K562 (cell line): ENCODE measurements at regions not wholly inside any gene's neighbourhood (a gene's known extent, or its start where the extent isn't known, plus 50 kb on each side); places are given as distances from the start of the nearest gene placed in this dataset.

Experiments
- CC2D1A ChIP-seq: fragments of 450-650 bp; IDR thresholded peaks from 2 replicates; pipeline ENCODE4 v1.6.1; 2017; ENCODE audit warnings: mild to moderate bottlenecking
- CHCHD3 ChIP-seq: fragments of 250-450 bp; sonication (Bioruptor Pico); IDR thresholded peaks from 2 replicates; pipeline ENCODE4 v2.1.2; 2022; ENCODE audit warnings: mild to moderate bottlenecking
- CREM ChIP-seq: IDR thresholded peaks from 2 replicates; pipeline ENCODE4 v1.6.1; 2014; ENCODE audit warnings: antibody characterized with exemption, low read depth
- CSDE1 ChIP-seq, 2 experiments: fragments of 450-650 bp; IDR thresholded peaks; 2 replicates each; pipeline ENCODE4 v1.6.1; 2016; ENCODE audit warnings: mild to moderate bottlenecking in 1 of 2
- CTBP1 ChIP-seq: fragments of 450-650 bp; IDR thresholded peaks from 2 replicates; pipeline ENCODE4 v1.6.1; 2016; ENCODE audit warnings: borderline replicate concordance
- CXXC5 ChIP-seq: fragments of 250-450 bp; sonication (Bioruptor Pico); IDR thresholded peaks from 2 replicates; pipeline ENCODE4 v1.8.0; 2022; ENCODE audit warnings: inconsistent platforms, mild to moderate bottlenecking, moderate library complexity
- ELF1 ChIP-seq: fragments of 200-800 bp; sonication (Bioruptor generic); IDR thresholded peaks from 2 replicates; pipeline ENCODE4 v1.6.1; 2016; ENCODE audit warnings: missing genetic modification characterization, missing compliant biosample characterization
- EZH2 ChIP-seq: IDR thresholded peaks from 2 replicates; pipeline ENCODE4 v1.6.1; 2012; ENCODE audit warnings: low read depth, mild to moderate bottlenecking, inconsistent platforms, low read length, borderline replicate concordance
- HMBOX1 ChIP-seq: sonication (generic); IDR thresholded peaks from 2 replicates; pipeline ENCODE4 v1.6.1; 2016
- KLF16 ChIP-seq: IDR thresholded peaks from 2 replicates; pipeline ENCODE4 v1.6.1; 2016; ENCODE audit warnings: antibody characterized with exemption
- MCM5 ChIP-seq: fragments of 450-650 bp; IDR thresholded peaks from 2 replicates; pipeline ENCODE4 v1.6.1; 2016; ENCODE audit warnings: low read depth
- NR0B1 ChIP-seq: fragments of 450-650 bp; IDR thresholded peaks from one replicate; pipeline ENCODE4 v1.6.1; 2018; ENCODE audit warnings: mild to moderate bottlenecking, moderate library complexity; ENCODE audit not compliant: partially characterized antibody
- NR2C1 ChIP-seq, 2 experiments: fragments of 450-650 bp; IDR thresholded peaks; 2 replicates each; pipeline ENCODE4 v1.6.1; 2017; ENCODE audit warnings: mild to moderate bottlenecking in 2 of 2, antibody characterized with exemption in 1 of 2, inconsistent platforms in 1 of 2, missing compliant biosample characterization in 1 of 2, missing genetic modification characterization in 1 of 2
- RBM22 ChIP-seq: fragments of 200-400 bp; formaldehyde crosslinking; IDR thresholded peaks from 2 replicates; pipeline ENCODE4 v1.6.1; 2018; ENCODE audit warnings: low read length, low read depth; ENCODE audit not compliant: poor library complexity, severe bottlenecking
- RCOR1 ChIP-seq, 2 experiments: IDR thresholded peaks; 2 replicates each; pipeline ENCODE4 v1.6.1; 2012; ENCODE audit warnings: low read depth in 2 of 2, low read length in 2 of 2, borderline replicate concordance in 1 of 2, improper control_type of control experiment in 1 of 2
- TAF9B ChIP-seq: fragments of 450-650 bp; IDR thresholded peaks from 2 replicates; pipeline ENCODE4 v1.6.1; 2018; ENCODE audit warnings: mild to moderate bottlenecking; ENCODE audit not compliant: partially characterized antibody
- ZNF146 ChIP-seq: IDR thresholded peaks from one replicate; pipeline ENCODE4 v1.6.1; 2018; ENCODE audit warnings: missing compliant biosample characterization; ENCODE audit not compliant: unreplicated experiment
- ZNF174 ChIP-seq: fragments of 250-450 bp; sonication (Bioruptor Pico); IDR thresholded peaks from 2 replicates; pipeline ENCODE4 v1.4.0; 2020; ENCODE audit warnings: mild to moderate bottlenecking
- ZNF408 ChIP-seq: fragments of 250-450 bp; sonication (Bioruptor Pico); IDR thresholded peaks from 2 replicates; pipeline ENCODE4 v1.4.0; 2020; ENCODE audit warnings: low read depth, mild to moderate bottlenecking, moderate library complexity
- ZNF583 ChIP-seq: fragments of 250-450 bp; sonication (Bioruptor Pico); IDR thresholded peaks from 2 replicates; pipeline ENCODE4 v1.4.0; 2020
- ZNF584 ChIP-seq: fragments of 200-800 bp; sonication (Bioruptor generic); IDR thresholded peaks from 2 replicates; pipeline ENCODE4 v1.6.1; 2016; ENCODE audit warnings: low read depth, mild to moderate bottlenecking, missing genetic modification characterization, missing compliant biosample characterization
- ZNF639 ChIP-seq, 2 experiments: fragments of 200-800 bp in 1 of 2; sonication (Bioruptor generic) in 1 of 2; sonication (generic) in 1 of 2; formaldehyde crosslinking in 1 of 2; IDR thresholded peaks in 1 of 2; conservative IDR thresholded peaks in 1 of 2; 2 replicates each; pipeline versions ENCODE4 v1.5.0 to v1.6.1; 2016 to 2020; ENCODE audit warnings: missing compliant biosample characterization in 1 of 2, missing genetic modification characterization in 1 of 2, missing genetic modification reagents in 1 of 2
- ZNF830 ChIP-seq: fragments of 250-450 bp; sonication (Bioruptor Pico); IDR thresholded peaks from 2 replicates; pipeline ENCODE4 v1.5.0; 2021; ENCODE audit warnings: mild to moderate bottlenecking

GRCh38 chr2:120912101-120912985 is 176.7 kb downstream of the GLI2 start (continued):
- TF ChIP-seq NR0B1: no peak
- TF ChIP-seq ZNF174 (CRISPR knock-in tag): no peak
- no peak for TF ChIP-seq ZNF146 (CRISPR knock-in tag)
- TF ChIP-seq CTBP1: peak; percentile 35; the same call in 1 of the 2 replicates
- TF ChIP-seq EZH2: no peak
- 0 out of 2 replicates have a peak, but pooled peaks have one; percentile 19 for TF ChIP-seq CREM
- TF ChIP-seq CXXC5 (CRISPR knock-in tag): 0 out of 2 replicates have a peak, but pooled peaks have one; percentile 32
- TF ChIP-seq TAF9B: no peak
- no peak for TF ChIP-seq CSDE1 (IDR thresholded peaks at IDR 0.05)
- TF ChIP-seq MCM5: no peak
- TF ChIP-seq ZNF639 (CRISPR knock-in tag; conservative IDR thresholded peaks at IDR 0.05 in 1 of 2, IDR thresholded peaks at IDR 0.05 in 1 of 2): no peak
- TF ChIP-seq ZNF583: no peak
- peak in 1 of 2 experiments; percentile 24; a peak in 1 of 4 replicates for TF ChIP-seq RCOR1 (IDR thresholded peaks at IDR 0.05; ENCODE audit: borderline replicate concordance in 1 of 2, low read depth in 2 of 2, low read length in 2 of 2)
- TF ChIP-seq RBM22: no peak
- no peak for TF ChIP-seq NR2C1 (IDR thresholded peaks at IDR 0.05)
- TF ChIP-seq NR2C1 (tag; IDR thresholded peaks at IDR 0.05): 0 out of 2 replicates have a peak, but pooled peaks have one; percentile 34
- TF ChIP-seq CHCHD3 (CRISPR knock-in tag): no peak
- peak; percentile 19; the same call in 1 of the 2 replicates for TF ChIP-seq HMBOX1
- TF ChIP-seq KLF16: no peak
- TF ChIP-seq CC2D1A: no peak
- TF ChIP-seq ELF1 (tag): no peak
- TF ChIP-seq ZNF408 (CRISPR knock-in tag): no peak
- TF ChIP-seq ZNF830 (CRISPR knock-in tag): no peak
- no peak for TF ChIP-seq ZNF584
